ENCODE measurements at regions not wholly inside any gene's neighbourhood (a gene's known extent, or its start where the extent isn't known, plus 50 kb on each side); places are given as distances from the start of the nearest gene placed in this dataset.

DNA sequence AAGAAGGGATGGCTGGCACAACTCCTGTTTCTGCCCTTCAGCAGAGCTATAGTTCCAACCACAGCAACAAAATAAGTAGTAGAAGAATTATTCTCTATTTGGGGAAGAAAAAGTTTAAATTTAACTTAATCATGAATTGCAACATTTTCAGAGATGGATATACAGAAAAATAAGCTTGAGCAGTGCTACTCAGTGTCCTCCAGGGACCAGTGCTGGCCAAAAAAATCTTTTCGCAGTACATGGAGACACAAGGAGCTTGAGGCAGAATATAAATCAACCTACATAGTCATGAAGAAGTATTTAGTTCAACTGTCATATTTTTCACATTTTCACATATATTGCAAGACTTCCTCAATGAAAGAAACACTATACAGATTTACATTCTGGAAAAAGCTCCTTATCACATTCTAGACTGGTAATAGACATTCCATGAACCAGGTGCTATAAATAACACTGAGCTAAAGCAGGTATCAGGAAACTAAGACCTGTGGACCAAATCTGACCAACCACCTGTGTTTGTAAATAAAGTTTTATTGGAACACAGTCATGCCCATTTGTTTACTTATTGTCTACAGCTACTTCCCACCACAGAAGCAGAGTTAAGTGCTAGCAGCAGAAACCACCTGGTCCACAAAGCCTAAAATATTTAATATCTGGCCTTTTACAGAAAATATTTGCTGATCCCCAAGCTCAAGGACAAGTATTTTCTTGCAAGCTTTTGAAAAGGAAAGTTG is 101.9 kb downstream of the RGS21 start:
- TF ChIP-seq, protein P1, sequence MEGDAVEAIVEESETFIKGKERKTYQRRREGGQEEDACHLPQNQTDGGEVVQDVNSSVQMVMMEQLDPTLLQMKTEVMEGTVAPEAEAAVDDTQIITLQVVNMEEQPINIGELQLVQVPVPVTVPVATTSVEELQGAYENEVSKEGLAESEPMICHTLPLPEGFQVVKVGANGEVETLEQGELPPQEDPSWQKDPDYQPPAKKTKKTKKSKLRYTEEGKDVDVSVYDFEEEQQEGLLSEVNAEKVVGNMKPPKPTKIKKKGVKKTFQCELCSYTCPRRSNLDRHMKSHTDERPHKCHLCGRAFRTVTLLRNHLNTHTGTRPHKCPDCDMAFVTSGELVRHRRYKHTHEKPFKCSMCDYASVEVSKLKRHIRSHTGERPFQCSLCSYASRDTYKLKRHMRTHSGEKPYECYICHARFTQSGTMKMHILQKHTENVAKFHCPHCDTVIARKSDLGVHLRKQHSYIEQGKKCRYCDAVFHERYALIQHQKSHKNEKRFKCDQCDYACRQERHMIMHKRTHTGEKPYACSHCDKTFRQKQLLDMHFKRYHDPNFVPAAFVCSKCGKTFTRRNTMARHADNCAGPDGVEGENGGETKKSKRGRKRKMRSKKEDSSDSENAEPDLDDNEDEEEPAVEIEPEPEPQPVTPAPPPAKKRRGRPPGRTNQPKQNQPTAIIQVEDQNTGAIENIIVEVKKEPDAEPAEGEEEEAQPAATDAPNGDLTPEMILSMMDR (IDR thresholded peaks at IDR 0.05) = no peak
- TF ChIP-seq FOSL2 (IDR thresholded peaks at IDR 0.05) (no peak), FOSL2 (CRISPR knock-in tag; IDR thresholded peaks at IDR 0.05) (no peak), EP300 (IDR thresholded peaks at IDR 0.05) (no peak)

Measured in A549 (cell line).